ENCODE measurements at regions not wholly inside any gene's neighbourhood (a gene's known extent, or its start where the extent isn't known, plus 50 kb on each side); places are given as distances from the start of the nearest gene placed in this dataset.

- TF ChIP-seq CTCF (IDR thresholded peaks at IDR 0.05) = no peak
- Mint-ChIP-seq H3K36me3 (ENCODE audit: low read depth) (peaks cover 14% of the 10 kb centered on the region), H3K9me3 (no peaks in the 10 kb centered on the region), H3K4me1 (ENCODE audit: low read depth) (peaks cover 20% of the 10 kb centered on the region; the same call in 1 of the 2 replicates), H3K27ac (no peak overlapping the region), H3K4me3 (no peak overlapping the region), H3K27me3 (ENCODE audit: insufficient read depth) (peaks cover 3% of the 10 kb centered on the region)
- DNase-seq = no peak
These were observed 229.0 kb upstream of the GSE1 start for GRCh38 chr16:85383836-85384832.

GRCh38 chr16:85384833-85385462 is 228.2 kb upstream of the GSE1 start:
- Mint-ChIP-seq H3K9me3 (no peaks in the 10 kb centered on the region), H3K36me3 (ENCODE audit: low read depth) (peaks cover 14% of the 10 kb centered on the region), H3K27ac (no peak overlapping the region), H3K4me3 (no peak overlapping the region), H3K4me1 (ENCODE audit: low read depth) (peaks cover 27% of the 10 kb centered on the region; the same call in 1 of the 2 replicates), H3K27me3 (ENCODE audit: insufficient read depth) (peaks cover 3% of the 10 kb centered on the region)
- no peak for TF ChIP-seq CTCF (IDR thresholded peaks at IDR 0.05)
- DNase-seq = no peak

GRCh38 chr16:85385463-85386331 is 227.4 kb upstream of the GSE1 start:
- Mint-ChIP-seq H3K9me3 (no peaks in the 10 kb centered on the region), H3K4me1 (ENCODE audit: low read depth) (peaks cover 32% of the 10 kb centered on the region; the same call in 1 of the 2 replicates), H3K4me3 (no peak overlapping the region), H3K36me3 (ENCODE audit: low read depth) (peaks cover 14% of the 10 kb centered on the region), H3K27me3 (ENCODE audit: insufficient read depth) (peaks cover 3% of the 10 kb centered on the region), H3K27ac (no peak overlapping the region)
- no peak for TF ChIP-seq CTCF (IDR thresholded peaks at IDR 0.05)
- no peak for DNase-seq

- no peak for DNase-seq
- peaks cover 5% of the 10 kb centered on the region for H3K27me3 Mint-ChIP-seq (ENCODE audit: insufficient read depth)
- H3K4me3 Mint-ChIP-seq = no peak overlapping the region
- no peak for TF ChIP-seq CTCF (IDR thresholded peaks at IDR 0.05)
- H3K27ac Mint-ChIP-seq = no peak overlapping the region
- peaks cover 36% of the 10 kb centered on the region for H3K4me1 Mint-ChIP-seq (ENCODE audit: low read depth)
- peaks cover 21% of the 10 kb centered on the region for H3K36me3 Mint-ChIP-seq (ENCODE audit: low read depth)
- H3K9me3 Mint-ChIP-seq = peaks cover 4% of the 10 kb centered on the region
These were observed 226.5 kb upstream of the GSE1 start for GRCh38 chr16:85386467-85387170.

GRCh38 chr16:85387171-85387507 is 226.0 kb upstream of the GSE1 start:
- peaks cover 5% of the 10 kb centered on the region for H3K27me3 Mint-ChIP-seq (ENCODE audit: insufficient read depth)
- no peak for DNase-seq
- H3K36me3 Mint-ChIP-seq (ENCODE audit: low read depth) = peaks cover 21% of the 10 kb centered on the region
- H3K4me1 Mint-ChIP-seq (ENCODE audit: low read depth) = peaks cover 36% of the 10 kb centered on the region
- peaks cover 4% of the 10 kb centered on the region for H3K9me3 Mint-ChIP-seq
- no peak overlapping the region for H3K4me3 Mint-ChIP-seq
- H3K27ac Mint-ChIP-seq = no peak overlapping the region
- TF ChIP-seq CTCF (IDR thresholded peaks at IDR 0.05) = no peak
